SK-N-MC (cell line): ENCODE measurements at regions not wholly inside any gene's neighbourhood (a gene's known extent, or its start where the extent isn't known, plus 50 kb on each side); places are given as distances from the start of the nearest gene placed in this dataset.
"Not testable (repeated sequence)": the region's sequence is repeated elsewhere in the genome, so short reads cannot be mapped to it uniquely, and the experiment has no call there.

ENCODE experiments used
- DNase-seq: peaks from one replicate; pipeline ENCODE4 v3.0.0-alpha.2; 2011; ENCODE audit warnings: low read depth, low spot score
- H3K27ac ChIP-seq: fragments of 200-600 bp; sonication (generic); 2 replicates; pipeline ENCODE4 v1.5.1; 2016; ENCODE audit warnings: mixed run types
- H3K36me3 ChIP-seq: fragments of 200-600 bp; sonication (generic); 2 replicates; pipeline ENCODE4 v1.6.1; 2017; ENCODE audit warnings: antibody characterized with exemption, low read length, mixed read lengths; ENCODE audit not compliant: insufficient read depth
- H3K4me3 ChIP-seq: fragments of 200-600 bp; sonication (generic); 2 replicates; pipeline ENCODE4 v1.5.1; 2016
- H3K9ac ChIP-seq: fragments of 200-600 bp; sonication (generic); 2 replicates; pipeline ENCODE4 v1.8.0; 2017; ENCODE audit warnings: mixed run types, mixed read lengths; ENCODE audit not compliant: insufficient read length
- H3K9me3 ChIP-seq: fragments of 200-600 bp; sonication (generic); 2 replicates; pipeline ENCODE4 v1.6.1; 2017; ENCODE audit warnings: low read depth, mild to moderate bottlenecking, antibody characterized with exemption, low read length, moderate library complexity, mixed read lengths
- EZH2 ChIP-seq: fragments of 200-600 bp; sonication (generic); IDR thresholded peaks from one replicate; pipeline ENCODE4 v1.6.1; 2017; ENCODE audit warnings: antibody characterized with exemption
- FOXP2 ChIP-seq: optimal IDR thresholded peaks from 2 replicates; pipeline ENCODE3; 2011; ENCODE audit warnings: mild to moderate bottlenecking, moderate library complexity; ENCODE audit not compliant: insufficient read depth; ENCODE audit errors: extremely low read length, control extremely low read depth
- POLR2AphosphoS5 ChIP-seq: IDR thresholded peaks from 2 replicates; pipeline ENCODE4 v1.6.1; 2012; ENCODE audit warnings: mild to moderate bottlenecking, low read depth, low read length, borderline replicate concordance

DNA sequence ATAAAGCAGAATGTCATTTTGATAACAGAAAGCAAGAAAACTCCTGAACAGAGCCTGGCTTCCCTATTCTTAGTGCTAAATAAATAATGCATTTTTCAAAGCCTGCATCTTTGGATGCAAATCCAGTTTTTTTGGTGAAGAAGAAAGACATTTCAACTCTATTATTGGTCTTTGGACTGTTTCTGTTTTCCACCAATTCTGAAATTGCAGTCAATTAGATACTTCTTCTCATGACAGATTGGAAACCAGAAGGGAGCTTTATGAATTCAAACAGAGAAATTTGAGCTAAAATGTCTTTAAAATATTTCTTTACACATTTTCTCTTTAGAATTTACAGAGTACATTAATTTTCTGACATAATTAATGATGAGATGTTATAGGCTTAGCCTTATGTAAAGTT is 189.8 kb downstream of the YTHDC2 start:
- H3K27ac ChIP-seq, result no peak overlapping the region
- DNase-seq, result no peak
- H3K9ac ChIP-seq, result no peak overlapping the region
- H3K9me3 ChIP-seq, result no peaks in the 10 kb centered on the region
- no peaks in the 10 kb centered on the region for H3K36me3 ChIP-seq
- TF ChIP-seq EZH2 (no peak), POLR2AphosphoS5 (no peak), FOXP2 (no peak)
- no peak overlapping the region for H3K4me3 ChIP-seq

DNA sequence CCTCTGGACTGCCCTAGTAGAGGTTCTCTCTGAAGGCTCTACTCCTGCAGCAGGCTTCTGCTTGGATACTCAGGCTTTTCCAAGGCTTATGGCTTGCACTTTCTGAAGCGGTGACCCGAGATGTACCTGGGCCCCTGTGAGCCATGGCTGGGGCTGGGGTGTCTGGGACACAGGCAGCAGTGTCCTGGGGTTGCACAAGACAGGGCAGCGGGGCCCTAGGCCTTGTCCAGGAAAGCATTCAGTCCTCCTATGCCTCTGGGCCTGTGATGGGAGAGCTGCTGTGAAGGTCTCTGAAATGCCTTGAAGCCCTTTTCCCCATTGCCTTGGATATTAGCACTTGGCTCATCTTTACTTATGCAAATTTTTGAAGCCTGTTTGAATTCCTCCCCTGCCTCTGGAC is 192.2 kb downstream of the YTHDC2 start:
- no peak overlapping the region for H3K27ac ChIP-seq
- no peak overlapping the region for H3K4me3 ChIP-seq
- TF ChIP-seq FOXP2, result no peak
- no peak for TF ChIP-seq EZH2
- no peak for TF ChIP-seq POLR2AphosphoS5

DNA sequence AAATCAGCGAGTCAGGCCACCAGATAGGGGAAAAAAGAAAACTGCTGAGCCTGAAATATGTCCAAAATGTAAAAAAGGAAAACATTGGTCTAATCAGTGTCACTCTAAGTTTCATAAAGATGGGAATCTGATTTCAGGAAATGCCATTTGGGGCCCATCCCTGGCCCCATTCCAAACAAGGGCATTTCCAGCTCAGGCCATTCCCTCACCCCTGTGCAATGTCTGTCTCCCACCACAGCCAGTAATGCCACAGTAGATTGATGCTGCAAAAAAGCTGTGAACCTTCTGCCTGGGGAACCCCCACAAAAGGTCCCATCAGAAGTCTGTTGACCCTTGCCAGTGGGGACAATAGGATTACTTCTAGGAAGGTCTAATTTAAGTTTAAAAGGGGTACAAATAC is 199.6 kb downstream of the YTHDC2 start:
- no peak overlapping the region for H3K4me3 ChIP-seq
- H3K36me3 ChIP-seq, result no peaks in the 10 kb centered on the region
- DNase-seq, result no peak
- H3K27ac ChIP-seq, result no peak overlapping the region
- no peak overlapping the region for H3K9ac ChIP-seq
- H3K9me3 ChIP-seq, result no peaks in the 10 kb centered on the region
- TF ChIP-seq POLR2AphosphoS5 (no peak), EZH2 (no peak), FOXP2 (no peak)

More for the DNA sequence above, 192.2 kb downstream of the YTHDC2 start:
- H3K36me3 ChIP-seq, result no peaks in the 10 kb centered on the region
- no peaks in the 10 kb centered on the region for H3K9me3 ChIP-seq
- no peak overlapping the region for H3K9ac ChIP-seq
- no peak for DNase-seq

DNA sequence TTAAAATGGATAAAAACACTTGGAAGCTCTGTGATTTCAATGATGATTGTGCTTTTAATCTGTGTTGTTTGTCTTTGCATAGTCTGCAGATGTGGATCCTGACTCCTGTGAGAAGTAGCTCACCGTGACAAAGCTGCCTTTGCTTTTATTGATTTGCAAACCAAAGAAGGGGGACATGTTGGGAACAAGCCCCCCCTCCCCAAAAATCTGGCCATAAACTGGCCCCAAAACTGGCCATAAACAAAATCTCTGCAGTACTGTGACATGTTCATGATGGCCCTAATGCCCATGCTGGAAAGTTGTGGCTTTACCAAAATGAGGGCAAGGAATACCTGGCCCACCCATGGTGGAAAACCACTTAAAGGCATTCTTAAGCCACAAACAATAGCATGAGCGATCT is 202.4 kb downstream of the YTHDC2 start:
- not testable (repeated sequence) for H3K27ac ChIP-seq, H3K36me3 ChIP-seq, DNase-seq, H3K4me3 ChIP-seq, H3K9me3 ChIP-seq, H3K9ac ChIP-seq

DNA sequence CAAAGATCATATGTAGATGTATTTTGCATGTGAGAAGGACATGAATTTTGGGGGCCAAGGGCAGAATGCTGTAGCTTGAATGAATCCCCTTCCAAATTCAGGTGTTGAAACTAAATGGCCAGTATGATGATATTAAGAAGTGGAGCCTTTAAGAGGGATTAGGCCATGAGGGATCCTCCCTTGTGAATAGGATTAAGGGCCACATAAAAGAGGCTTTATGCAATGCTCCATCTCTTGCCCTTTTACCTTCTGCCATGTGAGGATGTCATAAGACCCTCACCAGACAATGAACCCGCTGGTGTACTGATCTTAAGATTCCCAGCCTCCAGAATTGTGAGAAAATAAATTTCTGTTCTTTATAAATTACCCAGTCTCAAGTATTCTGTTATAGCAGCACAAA is 206.1 kb downstream of the YTHDC2 start:
- no peak for TF ChIP-seq FOXP2
- no peak for TF ChIP-seq POLR2AphosphoS5
- TF ChIP-seq EZH2, result no peak
- H3K9ac ChIP-seq, result no peak overlapping the region
- H3K4me3 ChIP-seq, result no peak overlapping the region
- DNase-seq, result no peak
- H3K27ac ChIP-seq, result no peak overlapping the region
- H3K9me3 ChIP-seq, result no peaks in the 10 kb centered on the region
- no peaks in the 10 kb centered on the region for H3K36me3 ChIP-seq

DNA sequence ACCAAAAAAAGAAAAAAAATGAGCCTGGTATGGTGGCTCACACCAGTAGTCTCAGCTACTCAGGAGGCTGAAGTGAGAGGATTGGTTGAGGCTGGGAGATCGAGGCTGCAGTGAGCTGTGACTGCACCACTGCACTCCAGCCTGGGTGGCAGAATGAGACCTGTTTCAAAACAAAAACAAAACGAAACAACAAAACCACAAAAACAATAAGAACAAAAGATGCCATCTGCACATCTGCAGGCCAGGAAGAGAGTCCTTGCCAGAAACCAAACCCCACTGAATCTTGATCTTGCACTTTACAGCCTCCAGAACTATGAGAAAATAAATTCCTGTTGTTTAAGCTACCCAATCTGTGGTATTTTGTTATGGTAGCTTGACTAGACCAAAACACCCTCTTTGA is 207.7 kb downstream of the YTHDC2 start:
- Histone ChIP-seq H3K9ac (no peak overlapping the region), H3K27ac (no peak overlapping the region), H3K9me3 (no peaks in the 10 kb centered on the region), H3K4me3 (no peak overlapping the region), H3K36me3 (no peaks in the 10 kb centered on the region)
- TF ChIP-seq EZH2 (no peak), FOXP2 (no peak), POLR2AphosphoS5 (no peak)
- no peak for DNase-seq

DNA sequence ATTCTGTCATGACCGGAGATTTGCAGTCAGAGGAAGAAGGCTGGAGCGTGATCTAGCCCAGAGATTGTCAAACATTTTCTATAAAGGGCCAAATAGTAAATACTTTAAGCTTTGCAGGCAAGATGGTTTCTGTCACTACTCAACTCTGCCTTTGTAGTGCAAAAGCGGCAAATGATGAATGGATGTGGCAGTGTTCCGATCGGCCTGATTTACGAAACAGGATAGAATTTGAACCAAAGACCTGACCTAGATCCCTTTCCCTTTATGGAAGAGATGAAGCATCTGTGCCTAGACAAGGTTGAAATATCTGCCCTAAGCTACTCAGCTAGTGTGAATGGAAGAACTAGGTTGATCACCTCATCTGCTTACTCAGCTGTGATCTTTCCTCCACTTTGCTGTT is 209.5 kb downstream of the YTHDC2 start:
- Histone ChIP-seq H3K9ac (no peak overlapping the region), H3K36me3 (no peaks in the 10 kb centered on the region), H3K27ac (no peak overlapping the region), H3K9me3 (no peaks in the 10 kb centered on the region), H3K4me3 (no peak overlapping the region)
- TF ChIP-seq EZH2 (no peak), POLR2AphosphoS5 (no peak), FOXP2 (no peak)
- DNase-seq, result no peak

DNA sequence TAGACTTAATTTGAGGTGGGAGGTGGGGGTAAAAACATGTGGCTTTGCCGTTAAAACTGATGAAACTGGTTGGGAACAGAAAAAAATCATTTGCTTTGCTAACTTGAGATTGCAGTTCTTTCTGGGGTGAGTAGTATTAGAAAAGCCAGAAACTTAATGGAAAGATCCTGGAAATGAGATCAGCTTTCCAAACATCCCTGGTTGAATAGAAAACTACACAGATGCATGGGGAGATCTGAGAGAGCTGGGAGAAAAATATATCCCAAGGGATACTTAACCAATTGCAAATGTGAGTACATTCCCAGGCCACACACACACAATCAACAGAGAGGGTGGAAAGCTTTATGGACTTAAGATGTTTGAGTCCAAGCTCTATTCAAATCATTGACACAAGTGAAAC is 222.3 kb downstream of the YTHDC2 start:
- TF ChIP-seq EZH2 (no peak), POLR2AphosphoS5 (no peak), FOXP2 (no peak)
- Histone ChIP-seq H3K36me3 (no peaks in the 10 kb centered on the region), H3K27ac (no peak overlapping the region), H3K4me3 (no peak overlapping the region), H3K9me3 (no peaks in the 10 kb centered on the region), H3K9ac (no peak overlapping the region)
- DNase-seq, result no peak

DNA sequence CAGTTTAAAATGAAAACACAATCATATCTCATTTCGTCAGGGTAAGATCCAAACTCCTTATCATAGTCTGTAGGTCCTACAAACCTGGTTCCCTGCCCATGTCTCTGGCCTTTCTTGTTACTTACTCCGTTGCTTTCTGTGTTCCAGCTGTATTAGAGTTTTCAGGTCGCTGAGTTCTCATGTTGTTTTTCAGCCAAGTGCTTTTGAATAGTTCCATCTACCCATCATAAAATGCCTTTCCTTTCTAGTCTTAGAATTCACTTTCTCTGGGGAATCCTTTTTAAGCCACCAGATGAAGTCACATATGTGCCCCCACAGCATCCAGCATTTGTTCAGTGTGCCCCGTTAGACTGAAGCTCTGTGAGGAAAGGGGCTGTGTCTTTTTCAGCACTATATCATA is 228.7 kb downstream of the YTHDC2 start:
- Histone ChIP-seq H3K27ac (no peak overlapping the region), H3K36me3 (no peaks in the 10 kb centered on the region), H3K9ac (no peak overlapping the region), H3K4me3 (no peak overlapping the region), H3K9me3 (no peaks in the 10 kb centered on the region)
- DNase-seq, result no peak
- TF ChIP-seq EZH2, result no peak
- no peak for TF ChIP-seq FOXP2

DNA sequence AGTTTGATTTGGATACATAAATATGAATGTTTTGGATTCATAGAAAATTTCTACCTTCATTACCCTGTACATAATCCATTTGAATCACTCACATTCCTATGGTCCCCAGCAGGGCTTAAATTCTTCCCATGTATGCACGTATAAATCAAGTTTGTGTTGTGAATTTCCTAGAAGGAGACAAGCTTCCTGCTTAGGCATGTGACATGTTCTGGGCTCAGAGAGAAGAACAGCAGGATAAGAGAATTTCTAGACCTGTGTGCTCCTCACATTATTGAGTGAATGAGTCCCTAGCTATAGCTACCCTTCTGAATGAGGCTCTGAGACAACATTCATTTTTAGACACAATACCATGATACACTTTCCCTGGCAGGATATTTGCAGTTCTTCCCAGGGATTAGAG is 229.1 kb downstream of the YTHDC2 start:
- Histone ChIP-seq H3K9ac (no peak overlapping the region), H3K27ac (no peak overlapping the region), H3K4me3 (no peak overlapping the region), H3K9me3 (no peaks in the 10 kb centered on the region), H3K36me3 (no peaks in the 10 kb centered on the region)
- DNase-seq, result no peak
- TF ChIP-seq EZH2, result no peak
- TF ChIP-seq POLR2AphosphoS5, result no peak
- TF ChIP-seq FOXP2, result no peak

DNA sequence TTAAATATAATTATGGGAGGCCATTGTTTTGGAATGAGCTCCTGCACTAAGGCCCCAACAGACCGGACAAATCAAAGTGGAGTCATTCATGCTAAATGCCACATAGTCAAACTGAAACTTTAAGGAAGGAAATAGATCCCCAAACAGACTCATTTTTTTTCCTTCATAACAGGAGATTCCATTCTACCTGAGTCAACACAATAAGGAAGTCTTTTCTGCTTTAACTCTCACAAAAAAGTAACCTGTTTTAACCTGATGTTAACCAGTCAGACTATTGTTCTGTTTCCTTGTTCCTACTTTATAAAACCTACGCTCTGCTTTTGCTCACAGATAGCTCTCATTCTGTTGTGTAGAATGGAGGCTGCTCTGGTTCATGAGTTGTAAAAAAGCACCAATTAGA is 234.9 kb downstream of the YTHDC2 start:
- TF ChIP-seq EZH2 (no peak), FOXP2 (no peak), POLR2AphosphoS5 (no peak)

More for the DNA sequence above, 234.9 kb downstream of the YTHDC2 start:
- Histone ChIP-seq H3K9me3 (no peaks in the 10 kb centered on the region), H3K9ac (no peak overlapping the region), H3K36me3 (no peaks in the 10 kb centered on the region), H3K27ac (no peak overlapping the region), H3K4me3 (no peak overlapping the region)
- no peak for DNase-seq
